MG63 (cell line): ENCODE measurements at regions not wholly inside any gene's neighbourhood (a gene's known extent, or its start where the extent isn't known, plus 50 kb on each side); places are given as distances from the start of the nearest gene placed in this dataset.

Experiments used
- DNase-seq: peaks from one replicate; pipeline ENCODE4 v3.0.0-alpha.2; 2020
- H3K27me3 ChIP-seq: fragments of 250-450 bp; sonication (Bioruptor Pico); 2 replicates; pipeline ENCODE4 v1.5.1; 2020; ENCODE audit warnings: mild to moderate bottlenecking, moderate library complexity
- H3K36me3 ChIP-seq: fragments of 250-450 bp; sonication (Bioruptor Pico); 2 replicates; pipeline ENCODE4 v1.5.1; 2020; ENCODE audit warnings: mild to moderate bottlenecking, moderate library complexity
- H3K4me3 ChIP-seq: fragments of 250-450 bp; sonication (Bioruptor Pico); 2 replicates; pipeline ENCODE4 v1.5.1; 2020; ENCODE audit warnings: mild to moderate bottlenecking, moderate library complexity
- H3K9me3 ChIP-seq: fragments of 250-450 bp; sonication (Bioruptor Pico); 2 replicates; pipeline ENCODE4 v1.5.1; 2020; ENCODE audit warnings: mild to moderate bottlenecking, moderate library complexity

- H3K36me3 ChIP-seq: no peaks in the 10 kb centered on the region
- no peak overlapping the region for H3K4me3 ChIP-seq
- DNase-seq: no peak
- H3K27me3 ChIP-seq: no peaks in the 10 kb centered on the region
- no peaks in the 10 kb centered on the region for H3K9me3 ChIP-seq
Measured at GRCh38 chr3:182115328-182116015, 403.7 kb downstream of the SOX2 start.

- no peak for DNase-seq
- Histone ChIP-seq H3K27me3 (no peaks in the 10 kb centered on the region), H3K9me3 (no peaks in the 10 kb centered on the region), H3K36me3 (no peaks in the 10 kb centered on the region), H3K4me3 (no peak overlapping the region)
Measured at GRCh38 chr3:182116386-182116785, 404.7 kb downstream of the SOX2 start.

GRCh38 chr3:182117131-182117530 lies 405.4 kb downstream of the SOX2 start:
- Histone ChIP-seq H3K9me3 (no peaks in the 10 kb centered on the region), H3K36me3 (no peaks in the 10 kb centered on the region), H3K4me3 (no peak overlapping the region), H3K27me3 (no peaks in the 10 kb centered on the region)
- no peak for DNase-seq

- H3K36me3 ChIP-seq: no peaks in the 10 kb centered on the region
- H3K4me3 ChIP-seq: no peak overlapping the region
- DNase-seq: no peak
Measured at GRCh38 chr3:182117583-182117982, 405.9 kb downstream of the SOX2 start.

GRCh38 chr3:182118066-182118465 lies 406.3 kb downstream of the SOX2 start:
- DNase-seq: no peak
- Histone ChIP-seq H3K36me3 (no peaks in the 10 kb centered on the region), H3K27me3 (no peaks in the 10 kb centered on the region), H3K9me3 (no peaks in the 10 kb centered on the region), H3K4me3 (no peak overlapping the region)

More at GRCh38 chr3:182117583-182117982, 405.9 kb downstream of the SOX2 start:
- no peaks in the 10 kb centered on the region for H3K27me3 ChIP-seq
- H3K9me3 ChIP-seq: no peaks in the 10 kb centered on the region

- Histone ChIP-seq H3K36me3 (no peaks in the 10 kb centered on the region), H3K9me3 (no peaks in the 10 kb centered on the region), H3K27me3 (no peaks in the 10 kb centered on the region), H3K4me3 (no peak overlapping the region)
- no peak for DNase-seq
Measured at GRCh38 chr3:182121401-182121800, 409.7 kb downstream of the SOX2 start.

- no peak for DNase-seq
- H3K9me3 ChIP-seq: no peaks in the 10 kb centered on the region
- H3K27me3 ChIP-seq: no peaks in the 10 kb centered on the region
- no peaks in the 10 kb centered on the region for H3K36me3 ChIP-seq
- no peak overlapping the region for H3K4me3 ChIP-seq
Measured at GRCh38 chr3:182122779-182123178, 411.1 kb downstream of the SOX2 start.

GRCh38 chr3:182124187-182124586 lies 412.5 kb downstream of the SOX2 start:
- no peak for DNase-seq
- H3K36me3 ChIP-seq: no peaks in the 10 kb centered on the region
- H3K4me3 ChIP-seq: no peak overlapping the region
- H3K9me3 ChIP-seq: no peaks in the 10 kb centered on the region
- no peaks in the 10 kb centered on the region for H3K27me3 ChIP-seq

GRCh38 chr3:182124716-182125115 lies 413.0 kb downstream of the SOX2 start:
- DNase-seq: no peak
- Histone ChIP-seq H3K4me3 (no peak overlapping the region), H3K36me3 (no peaks in the 10 kb centered on the region), H3K27me3 (no peaks in the 10 kb centered on the region), H3K9me3 (no peaks in the 10 kb centered on the region)

GRCh38 chr3:182129740-182130139 lies 418.0 kb downstream of the SOX2 start:
- Histone ChIP-seq H3K36me3 (no peaks in the 10 kb centered on the region), H3K4me3 (no peak overlapping the region), H3K9me3 (no peaks in the 10 kb centered on the region), H3K27me3 (no peaks in the 10 kb centered on the region)
- DNase-seq: no peak

- DNase-seq: no peak
- Histone ChIP-seq H3K27me3 (no peaks in the 10 kb centered on the region; the same call in none of the 2 replicates), H3K9me3 (no peaks in the 10 kb centered on the region), H3K4me3 (no peak overlapping the region), H3K36me3 (no peaks in the 10 kb centered on the region)
Measured at GRCh38 chr3:182133752-182134151, 422.0 kb downstream of the SOX2 start.

- no peaks in the 10 kb centered on the region for H3K36me3 ChIP-seq
- DNase-seq: no peak
- no peaks in the 10 kb centered on the region; the same call in none of the 2 replicates for H3K27me3 ChIP-seq
- no peak overlapping the region for H3K4me3 ChIP-seq
- no peaks in the 10 kb centered on the region for H3K9me3 ChIP-seq
Measured at GRCh38 chr3:182135056-182135455, 423.3 kb downstream of the SOX2 start.

- Histone ChIP-seq H3K27me3 (no peaks in the 10 kb centered on the region; the same call in none of the 2 replicates), H3K4me3 (no peak overlapping the region), H3K9me3 (no peaks in the 10 kb centered on the region), H3K36me3 (no peaks in the 10 kb centered on the region)
- DNase-seq: no peak
Measured at GRCh38 chr3:182136008-182136910, 424.5 kb downstream of the SOX2 start.

GRCh38 chr3:182138393-182138792 lies 426.7 kb downstream of the SOX2 start:
- no peaks in the 10 kb centered on the region for H3K36me3 ChIP-seq
- DNase-seq: no peak
- H3K4me3 ChIP-seq: no peak overlapping the region

GRCh38 chr3:182139627-182140357 lies 428.1 kb downstream of the SOX2 start:
- no peak for DNase-seq
- H3K9me3 ChIP-seq: no peaks in the 10 kb centered on the region
- no peaks in the 10 kb centered on the region for H3K36me3 ChIP-seq
- no peak overlapping the region for H3K4me3 ChIP-seq
- H3K27me3 ChIP-seq: no peaks in the 10 kb centered on the region; the same call in none of the 2 replicates

More at GRCh38 chr3:182138393-182138792, 426.7 kb downstream of the SOX2 start:
- Histone ChIP-seq H3K9me3 (no peaks in the 10 kb centered on the region), H3K27me3 (no peaks in the 10 kb centered on the region; the same call in none of the 2 replicates)

- no peaks in the 10 kb centered on the region for H3K36me3 ChIP-seq
- no peaks in the 10 kb centered on the region for H3K9me3 ChIP-seq
- no peak overlapping the region for H3K4me3 ChIP-seq
- no peaks in the 10 kb centered on the region; the same call in 1 of the 2 replicates for H3K27me3 ChIP-seq
- no peak for DNase-seq
Measured at GRCh38 chr3:182142928-182143327, 431.2 kb downstream of the SOX2 start.

- Histone ChIP-seq H3K4me3 (no peak overlapping the region), H3K36me3 (no peaks in the 10 kb centered on the region), H3K9me3 (no peaks in the 10 kb centered on the region), H3K27me3 (no peaks in the 10 kb centered on the region; the same call in 1 of the 2 replicates)
- DNase-seq: no peak
Measured at GRCh38 chr3:182143903-182144302, 432.2 kb downstream of the SOX2 start.
